ENCODE measurements at regions not wholly inside any gene's neighbourhood (a gene's known extent, or its start where the extent isn't known, plus 50 kb on each side); places are given as distances from the start of the nearest gene placed in this dataset.
A peak's percentile ranks its signal among the peaks of the same experiment; 100 is the strongest.

DNA sequence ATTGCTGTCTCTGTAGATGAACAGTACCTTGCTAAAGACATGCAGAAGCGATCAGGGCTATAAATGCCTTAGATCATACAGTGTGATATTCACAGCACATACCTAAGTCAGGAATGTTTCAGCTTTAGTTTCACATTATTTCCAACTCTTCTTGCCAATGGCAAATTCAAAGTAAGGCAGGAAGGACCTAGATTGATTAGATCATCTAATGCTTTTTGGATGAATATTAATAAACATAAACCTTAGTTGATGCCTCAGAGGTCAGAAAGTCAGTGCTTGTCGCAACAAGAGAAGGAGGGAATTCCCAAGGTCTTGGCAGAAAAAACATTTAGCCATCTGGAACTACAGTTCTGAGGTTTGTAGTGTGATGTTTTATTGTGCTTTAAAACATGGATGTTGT is 122.3 kb downstream of the TNFSF18 start:
- no peak overlapping the region for H3K4me3 ChIP-seq (ENCODE audit: low read length in 3 of 3)
- H3K9ac ChIP-seq (ENCODE audit: low read length in 3 of 3), result no peak overlapping the region
- no peak for DNase-seq
- intact Hi-C loops (cut with DNase I), result no loop called here
- no peaks in the 10 kb centered on the region for H3K27me3 ChIP-seq (ENCODE audit: control insufficient read depth, insufficient read depth, low read length)
- no peak overlapping the region for H3K27ac ChIP-seq (ENCODE audit: low read depth in 2 of 2, low read length in 2 of 2)
- H3K4me1 ChIP-seq (ENCODE audit: control insufficient read depth in 2 of 3, insufficient read depth in 2 of 3, low read depth in 1 of 3, low read length in 3 of 3), result no peaks in the 10 kb centered on the region
- TF ChIP-seq, protein P1, sequence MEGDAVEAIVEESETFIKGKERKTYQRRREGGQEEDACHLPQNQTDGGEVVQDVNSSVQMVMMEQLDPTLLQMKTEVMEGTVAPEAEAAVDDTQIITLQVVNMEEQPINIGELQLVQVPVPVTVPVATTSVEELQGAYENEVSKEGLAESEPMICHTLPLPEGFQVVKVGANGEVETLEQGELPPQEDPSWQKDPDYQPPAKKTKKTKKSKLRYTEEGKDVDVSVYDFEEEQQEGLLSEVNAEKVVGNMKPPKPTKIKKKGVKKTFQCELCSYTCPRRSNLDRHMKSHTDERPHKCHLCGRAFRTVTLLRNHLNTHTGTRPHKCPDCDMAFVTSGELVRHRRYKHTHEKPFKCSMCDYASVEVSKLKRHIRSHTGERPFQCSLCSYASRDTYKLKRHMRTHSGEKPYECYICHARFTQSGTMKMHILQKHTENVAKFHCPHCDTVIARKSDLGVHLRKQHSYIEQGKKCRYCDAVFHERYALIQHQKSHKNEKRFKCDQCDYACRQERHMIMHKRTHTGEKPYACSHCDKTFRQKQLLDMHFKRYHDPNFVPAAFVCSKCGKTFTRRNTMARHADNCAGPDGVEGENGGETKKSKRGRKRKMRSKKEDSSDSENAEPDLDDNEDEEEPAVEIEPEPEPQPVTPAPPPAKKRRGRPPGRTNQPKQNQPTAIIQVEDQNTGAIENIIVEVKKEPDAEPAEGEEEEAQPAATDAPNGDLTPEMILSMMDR (IDR thresholded peaks at IDR 0.05; ENCODE audit: borderline replicate concordance, extremely low read depth, insufficient read depth), result no peak
- no peaks in the 10 kb centered on the region for H3K9me3 ChIP-seq (ENCODE audit: control insufficient read depth in 2 of 3, insufficient read depth in 1 of 3, low read length in 3 of 3)
- FAIRE-seq, result no peak
- no peaks in the 10 kb centered on the region for H3K36me3 ChIP-seq (ENCODE audit: control insufficient read depth in 2 of 3, insufficient read depth in 3 of 3, low read length in 3 of 3)

DNA sequence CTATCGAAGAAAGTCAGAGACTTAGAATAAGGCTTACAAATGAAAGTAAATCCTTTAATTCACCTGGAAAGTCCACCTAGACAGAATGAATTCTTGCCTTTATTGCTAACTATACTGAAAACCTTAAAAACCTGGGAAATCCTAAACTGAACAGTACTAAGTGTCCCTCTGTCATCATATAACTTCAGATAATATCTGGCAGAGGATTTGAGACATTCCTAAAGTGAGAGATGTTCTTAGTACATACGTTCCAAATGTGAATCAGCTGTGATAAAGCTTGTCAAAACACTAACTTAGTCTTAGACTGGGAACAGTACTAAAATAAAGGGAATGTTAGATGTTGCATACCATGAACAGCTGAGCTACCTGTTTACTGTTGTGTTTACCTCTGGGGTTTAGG is 121.7 kb downstream of the TNFSF18 start:
- no peaks in the 10 kb centered on the region for H3K9me3 ChIP-seq (ENCODE audit: control insufficient read depth in 2 of 3, insufficient read depth in 1 of 3, low read length in 3 of 3)
- H3K4me1 ChIP-seq (ENCODE audit: control insufficient read depth in 2 of 3, insufficient read depth in 2 of 3, low read depth in 1 of 3, low read length in 3 of 3), result no peaks in the 10 kb centered on the region
- FAIRE-seq (no peak), DNase-seq (no peak)
- no peaks in the 10 kb centered on the region for H3K27me3 ChIP-seq (ENCODE audit: control insufficient read depth, insufficient read depth, low read length)
- H3K27ac ChIP-seq (ENCODE audit: low read depth in 2 of 2, low read length in 2 of 2), result no peak overlapping the region
- intact Hi-C loops (cut with DNase I), result no loop called here
- TF ChIP-seq, protein P1 (IDR thresholded peaks at IDR 0.05; ENCODE audit: borderline replicate concordance, extremely low read depth, insufficient read depth), result no peak
- no peaks in the 10 kb centered on the region for H3K36me3 ChIP-seq (ENCODE audit: control insufficient read depth in 2 of 3, insufficient read depth in 3 of 3, low read length in 3 of 3)
- no peak overlapping the region for H3K4me3 ChIP-seq (ENCODE audit: low read length in 3 of 3)
- H3K9ac ChIP-seq (ENCODE audit: low read length in 3 of 3), result no peak overlapping the region

DNA sequence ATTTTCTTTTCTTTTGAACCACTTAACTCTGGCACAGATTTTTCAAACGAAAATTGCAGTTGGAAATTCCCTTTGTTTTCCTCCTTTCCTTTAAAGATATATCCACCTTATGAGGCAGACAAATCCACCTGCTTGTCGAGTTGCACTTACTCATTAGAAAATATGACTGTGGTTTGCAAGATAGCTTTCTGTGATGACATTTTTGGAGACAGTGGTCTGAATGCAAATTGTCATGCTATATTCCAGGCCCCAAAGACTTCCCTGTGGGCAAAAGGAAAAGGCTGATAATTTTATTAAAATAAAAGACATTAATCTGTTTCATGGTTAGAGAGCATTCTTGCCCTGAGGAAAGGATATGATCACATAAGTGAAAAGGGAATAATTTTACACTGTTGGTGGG is 120.6 kb downstream of the TNFSF18 start:
- Histone ChIP-seq H3K36me3 (ENCODE audit: control insufficient read depth in 2 of 3, insufficient read depth in 3 of 3, low read length in 3 of 3) (no peaks in the 10 kb centered on the region), H3K4me3 (ENCODE audit: low read length in 3 of 3) (no peak overlapping the region), H3K27ac (ENCODE audit: low read depth in 2 of 2, low read length in 2 of 2) (no peak overlapping the region), H3K27me3 (ENCODE audit: control insufficient read depth, insufficient read depth, low read length) (no peaks in the 10 kb centered on the region), H3K9ac (ENCODE audit: low read length in 3 of 3) (no peak overlapping the region), H3K4me1 (ENCODE audit: control insufficient read depth in 2 of 3, insufficient read depth in 2 of 3, low read depth in 1 of 3, low read length in 3 of 3) (peaks cover 0 to 5% (median 0%) of the 10 kb centered on the region in 3 donors), H3K9me3 (ENCODE audit: control insufficient read depth in 2 of 3, insufficient read depth in 1 of 3, low read length in 3 of 3) (no peaks in the 10 kb centered on the region)
- TF ChIP-seq, protein P1 (IDR thresholded peaks at IDR 0.05; ENCODE audit: borderline replicate concordance, extremely low read depth, insufficient read depth), result no peak
- FAIRE-seq (no peak), DNase-seq (no peak)
- intact Hi-C loops (cut with DNase I), result no loop called here

DNA sequence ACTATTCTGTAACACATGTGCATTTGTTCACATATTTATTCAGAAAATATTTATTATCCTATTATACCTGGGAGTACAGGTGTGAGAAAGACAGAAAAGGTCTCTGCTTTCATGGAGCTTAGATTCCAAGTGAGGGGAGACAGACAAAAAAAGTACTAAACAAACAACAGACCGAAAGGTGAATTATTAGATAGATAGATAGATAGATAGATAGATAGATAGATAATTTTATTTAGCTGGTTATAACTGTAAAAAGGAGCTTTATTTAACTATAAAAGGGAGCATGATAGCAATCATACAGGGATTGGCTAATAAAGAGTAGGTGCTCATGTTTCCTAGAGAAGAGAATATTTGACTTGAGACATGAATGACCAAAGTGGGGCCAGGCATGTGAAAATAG is 119.4 kb downstream of the TNFSF18 start:
- H3K27me3 ChIP-seq (ENCODE audit: control insufficient read depth, insufficient read depth, low read length), result no peaks in the 10 kb centered on the region
- H3K27ac ChIP-seq (ENCODE audit: low read depth in 2 of 2, low read length in 2 of 2), result no peak overlapping the region
- intact Hi-C loops (cut with DNase I), result no loop called here
- peak overlapping the region in 1 of 3 donors; percentile 24 for H3K4me3 ChIP-seq (ENCODE audit: low read length in 3 of 3)
- FAIRE-seq (no peak), DNase-seq (no peak)
- TF ChIP-seq, protein P1 (IDR thresholded peaks at IDR 0.05; ENCODE audit: borderline replicate concordance, extremely low read depth, insufficient read depth), result no peak
- peaks cover 0 to 5% (median 0%) of the 10 kb centered on the region in 3 donors for H3K4me1 ChIP-seq (ENCODE audit: control insufficient read depth in 2 of 3, insufficient read depth in 2 of 3, low read depth in 1 of 3, low read length in 3 of 3)
- no peaks in the 10 kb centered on the region for H3K9me3 ChIP-seq (ENCODE audit: control insufficient read depth in 2 of 3, insufficient read depth in 1 of 3, low read length in 3 of 3)
- H3K9ac ChIP-seq (ENCODE audit: low read length in 3 of 3), result no peak overlapping the region
- no peaks in the 10 kb centered on the region for H3K36me3 ChIP-seq (ENCODE audit: control insufficient read depth in 2 of 3, insufficient read depth in 3 of 3, low read length in 3 of 3)
